ENCODE measurements at regions not wholly inside any gene's neighbourhood (a gene's known extent, or its start where the extent isn't known, plus 50 kb on each side); places are given as distances from the start of the nearest gene placed in this dataset.

- TF ChIP-seq CTCF (conservative IDR thresholded peaks at IDR 0.05) (no peak), ZFX (IDR thresholded peaks at IDR 0.05) (no peak)
These were observed 121.6 kb upstream of the TBX20 start for GRCh38 chr7:35375516-35375915.
